IMR-90 (cell line): ENCODE measurements at regions not wholly inside any gene's neighbourhood (a gene's known extent, or its start where the extent isn't known, plus 50 kb on each side); places are given as distances from the start of the nearest gene placed in this dataset.

Experiments
- ATAC-seq: fragments of 200-7000 bp; cut with Tn5 transposase; 2 replicates; pipeline ENCODE4 v1.9.1; 2020; ENCODE audit warnings: low read depth, mild to moderate bottlenecking, moderate library complexity
- BruUV-seq: library from RNA; stranded (reverse); fragments of 400-500 nt; replicated peaks from 2 replicates; lab custom pipeline; 2021; lab: Mats Ljungman, UMichigan
- CTCF ChIA-PET: fragments of 300-600 bp; formaldehyde crosslinking; extraction: SDS; loops from one replicate; lab custom pipeline; 2021; ENCODE audit warnings: antibody characterized with exemption; lab: Yijun Ruan, JAX
- POLR2A ChIA-PET: fragments of 300-600 bp; sonication (Branson Sonifier 250); formaldehyde crosslinking; loops from one replicate; lab custom pipeline; 2022; ENCODE audit warnings: antibody characterized with exemption; ENCODE audit not compliant: unreplicated experiment; lab: Charles Lee
- DNase-seq: peaks from one replicate; pipeline ENCODE4 v3.0.0; 2013
- H2AFZ ChIP-seq: replicated peaks from 2 replicates; pipeline ENCODE3; 2013; ENCODE audit warnings: low read length, mild to moderate bottlenecking; ENCODE audit not compliant: poor library complexity
- H2AK5ac ChIP-seq: 2 replicates; pipeline ENCODE4 v1.6.1; 2013; ENCODE audit warnings: low read depth, low read length, inconsistent platforms
- H2AK9ac ChIP-seq: replicated peaks from 2 replicates; pipeline ENCODE3; 2013; ENCODE audit warnings: mild to moderate bottlenecking, low read depth, low read length, moderate library complexity; ENCODE audit not compliant: poor library complexity
- H2BK120ac ChIP-seq: 2 replicates; pipeline ENCODE4 v1.6.1; 2013; ENCODE audit warnings: low read depth, low read length, inconsistent platforms
- H2BK15ac ChIP-seq: 3 replicates; pipeline ENCODE4 v1.6.1; 2013; ENCODE audit warnings: low read depth, low read length, inconsistent platforms
- H2BK20ac ChIP-seq: 2 replicates; pipeline ENCODE4 v1.6.1; 2013; ENCODE audit warnings: low read depth, mild to moderate bottlenecking, inconsistent platforms, low read length, moderate library complexity
- H2BK5ac ChIP-seq: 2 replicates; pipeline ENCODE4 v1.6.1; 2013; ENCODE audit warnings: mild to moderate bottlenecking, low read depth, low read length, inconsistent platforms; ENCODE audit not compliant: poor library complexity, severe bottlenecking
- H3K14ac ChIP-seq: replicated peaks from 2 replicates; pipeline ENCODE4 v1.6.1; 2013; ENCODE audit warnings: low read depth, low read length, inconsistent platforms
- H3K18ac ChIP-seq: 2 replicates; pipeline ENCODE4 v1.6.1; 2013; ENCODE audit warnings: low read depth, low read length, control low read depth
- H3K23ac ChIP-seq: 2 replicates; pipeline ENCODE4 v1.6.1; 2013; ENCODE audit warnings: low read depth, low read length, inconsistent platforms
- H3K27ac ChIP-seq: 2 replicates; pipeline ENCODE4 v1.5.1; 2013; ENCODE audit warnings: mild to moderate bottlenecking, control low read depth, low read length; ENCODE audit not compliant: insufficient read depth
- H3K27me3 ChIP-seq: 2 replicates; pipeline ENCODE4 v1.6.1; 2013; ENCODE audit warnings: low read length; ENCODE audit not compliant: control insufficient read depth, insufficient read depth
- H3K36me3 ChIP-seq: 2 replicates; pipeline ENCODE4 v1.6.1; 2013; ENCODE audit warnings: low read length, mixed read lengths; ENCODE audit not compliant: control insufficient read depth, insufficient read depth
- H3K4ac ChIP-seq: 2 replicates; pipeline ENCODE4 v1.6.1; 2013; ENCODE audit warnings: low read depth, low read length, inconsistent platforms
- H3K4me1 ChIP-seq: 2 replicates; pipeline ENCODE4 v1.6.1; 2013; ENCODE audit warnings: low read length, mixed read lengths; ENCODE audit not compliant: control insufficient read depth, insufficient read depth
- H3K4me2 ChIP-seq: 2 replicates; pipeline ENCODE4 v1.6.1; 2013; ENCODE audit warnings: low read depth, mild to moderate bottlenecking, control low read depth, low read length, moderate library complexity
- H3K4me3 ChIP-seq: 2 replicates; pipeline ENCODE4 v1.5.1; 2013; ENCODE audit warnings: low read depth, mild to moderate bottlenecking, control low read depth, low read length, moderate library complexity; ENCODE audit not compliant: insufficient read depth
- H3K56ac ChIP-seq: 2 replicates; pipeline ENCODE4 v1.6.1; 2013; ENCODE audit warnings: low read length, inconsistent platforms; ENCODE audit not compliant: insufficient read depth; ENCODE audit errors: extremely low read depth
- H3K79me1 ChIP-seq, 2 experiments: 2 replicates each; pipeline ENCODE4 v1.6.1; 2013; ENCODE audit warnings: low read length in 2 of 2, inconsistent platforms in 1 of 2, low read depth in 1 of 2
- H3K9ac ChIP-seq: 2 replicates; pipeline ENCODE4 v1.6.1; 2013; ENCODE audit warnings: low read depth, low read length, control low read depth
- H3K9me1 ChIP-seq: 2 replicates; pipeline ENCODE4 v1.6.1; 2013; ENCODE audit warnings: low read length, inconsistent platforms; ENCODE audit not compliant: insufficient read depth
- H3K9me3 ChIP-seq: 2 replicates; pipeline ENCODE4 v1.6.1; 2013; ENCODE audit warnings: low read length; ENCODE audit not compliant: control insufficient read depth, insufficient read depth
- H4K20me1 ChIP-seq: 2 replicates; pipeline ENCODE4 v1.6.1; 2013; ENCODE audit warnings: low read length, inconsistent platforms; ENCODE audit not compliant: insufficient read depth
- H4K5ac ChIP-seq: 2 replicates; pipeline ENCODE4 v1.6.1; 2013; ENCODE audit warnings: mild to moderate bottlenecking, low read depth, low read length, control low read depth
- H4K8ac ChIP-seq, 2 experiments: 2 replicates each; pipeline ENCODE4 v1.6.1; 2013; ENCODE audit warnings: low read depth in 2 of 2, low read length in 2 of 2, control low read depth in 1 of 2, inconsistent platforms in 1 of 2
- H4K91ac ChIP-seq: 2 replicates; pipeline ENCODE4 v1.6.1; 2013; ENCODE audit warnings: low read depth, low read length, inconsistent platforms; ENCODE audit not compliant: insufficient read depth
- CHD1 ChIP-seq: IDR thresholded peaks from 2 replicates; pipeline ENCODE4 v1.6.1; 2012; ENCODE audit warnings: low read depth, low read length, improper control_type of control experiment
- USF2 ChIP-seq: fragments of 150-350 bp; IDR thresholded peaks from 2 replicates; pipeline ENCODE4 v1.6.1; 2017; ENCODE audit warnings: mild to moderate bottlenecking, antibody characterized with exemption, low read length, low read depth
- WGBS, 2 experiments: methylation state at CpG; one replicate each; pipeline versions ENCODE4 v1.1.5 to v1.1.7; 2013; ENCODE audit warnings: missing lambda C conversion rate in 2 of 2; ENCODE audit not compliant: insufficient read length in 1 of 2; ENCODE audit errors: extremely low coverage in 2 of 2; 5-methylcytosine and 5-hydroxymethylcytosine counted together
- dilution Hi-C: fragments of 300-500 bp; cut with HindIII; formaldehyde crosslinking; loops from one replicate; pipeline ENCODE4 v1.14.3; 2018; ENCODE audit warnings: low sequenced_read_pairs; ENCODE audit not compliant: unreplicated experiment
- in situ Hi-C: fragments of 300-500 bp; cut with MboI; formaldehyde crosslinking; loops from 3 replicates; pipeline ENCODE4 v1.14.3; 2019; ENCODE audit warnings: low sequenced_read_pairs, inconsistent platforms, mixed read lengths
- intact Hi-C: fragments of 100-400 bp; cut with micrococcal nuclease; formaldehyde crosslinking; loops from 2 replicates; pipeline ENCODE4 v1.10.0; 2022

GRCh38 chr9:38162332-38163211, 93.5 kb upstream of the SHB start:
- intact Hi-C loops (loop anchor here (5.0 kb wide), 1 partner anchor 75 kb away; no protein-coding TSS in a partner anchor), in situ Hi-C loops (loop anchor here (5.0 kb wide), 1 partner anchor 250 kb away; no protein-coding TSS in a partner anchor), dilution Hi-C loops (no loop called here)
- Histone ChIP-seq H2AFZ (no peak overlapping the region), H3K27ac (no peak overlapping the region), H2BK15ac (no peak overlapping the region), H3K4me1 (no peaks in the 10 kb centered on the region), H2BK20ac (no peak overlapping the region), H3K27me3 (peaks cover 28% of the 10 kb centered on the region), H3K18ac (no peak overlapping the region), H4K91ac (no peak overlapping the region), H3K9me1 (no peaks in the 10 kb centered on the region), H4K8ac (no peak overlapping the region), H3K4me3 (no peak overlapping the region), H3K56ac (no peak overlapping the region), H2AK5ac (no peak overlapping the region), H4K20me1 (no peaks in the 10 kb centered on the region), H2AK9ac (no peak overlapping the region), H2BK5ac (no peak overlapping the region), H3K9me3 (no peaks in the 10 kb centered on the region), H3K36me3 (no peaks in the 10 kb centered on the region), H4K5ac (no peak overlapping the region), H3K9ac (no peak overlapping the region), H3K4me2 (no peak overlapping the region), H3K4ac (no peak overlapping the region), H3K23ac (no peak overlapping the region), H2BK120ac (no peak overlapping the region), H3K14ac (no peak overlapping the region), H3K79me1 (no peaks in the 10 kb centered on the region)
- no TSS peak for BruUV-seq
- DNase-seq (no peak), ATAC-seq (no peak)
- no peak for TF ChIP-seq CHD1
- no peak for TF ChIP-seq USF2
- ChIA-PET CTCF (no interaction called here), POLR2A (no interaction called here)
- no CpG with 5 or more reads among the region's 11 CpGs for WGBS, 2 experiments
